Stimulated activated CD4-positive, alpha-beta T cell treated with anti-CD3 and anti-CD28 coated beads, TNF-alpha, amount 100 ng/mL, for 4 hours (primary cell): ENCODE measurements at regions not wholly inside any gene's neighbourhood (a gene's known extent, or its start where the extent isn't known, plus 50 kb on each side); places are given as distances from the start of the nearest gene placed in this dataset.
"Not testable (repeated sequence)": the region's sequence is repeated elsewhere in the genome, so short reads cannot be mapped to it uniquely, and the experiment has no call there.

Experiments
- DNase-seq, 3 experiments: peaks; one replicate each; pipeline ENCODE4 v3.0.0-alpha.2; 2020; ENCODE audit warnings: low read depth in 3 of 3

DNA sequence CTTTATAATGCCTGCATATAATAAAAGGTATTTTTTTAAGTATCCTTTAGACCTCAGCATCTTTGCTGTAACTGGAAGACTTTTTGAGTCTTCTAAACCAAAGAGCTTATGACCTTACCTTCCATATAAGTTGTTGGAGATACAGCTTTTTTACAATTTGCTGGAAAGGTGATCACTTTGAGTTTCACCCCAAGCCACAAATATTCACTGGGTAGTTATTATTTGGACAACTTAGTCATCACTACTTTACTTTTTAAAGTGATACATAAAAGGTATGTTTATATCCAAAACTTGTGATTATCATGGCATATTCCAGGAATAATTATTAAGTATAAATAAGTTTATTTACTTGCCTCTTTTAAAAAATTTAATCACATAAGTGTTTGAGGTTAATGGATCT is 246.7 kb upstream of the NRIP1 start:
- no peak for DNase-seq

DNA sequence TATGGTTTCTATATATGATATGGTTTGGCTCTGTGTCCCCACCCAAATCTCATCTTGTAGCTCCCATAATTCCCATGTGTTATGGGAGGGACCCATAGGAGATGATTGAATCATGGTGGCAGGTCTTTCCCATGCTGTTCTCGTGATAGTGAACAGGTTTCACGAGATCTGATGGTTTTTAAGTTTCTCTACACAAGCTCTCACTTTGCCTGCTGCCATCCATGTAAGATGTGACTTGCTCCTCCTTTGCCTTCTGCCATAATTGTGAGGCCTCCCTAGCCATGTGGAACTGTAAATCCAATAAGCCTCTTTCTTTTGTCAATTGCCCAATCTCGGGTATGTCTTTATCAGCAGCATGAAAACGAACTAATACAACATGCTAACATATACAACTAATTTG is 252.2 kb upstream of the NRIP1 start:
- DNase-seq, result not testable (repeated sequence)

DNA sequence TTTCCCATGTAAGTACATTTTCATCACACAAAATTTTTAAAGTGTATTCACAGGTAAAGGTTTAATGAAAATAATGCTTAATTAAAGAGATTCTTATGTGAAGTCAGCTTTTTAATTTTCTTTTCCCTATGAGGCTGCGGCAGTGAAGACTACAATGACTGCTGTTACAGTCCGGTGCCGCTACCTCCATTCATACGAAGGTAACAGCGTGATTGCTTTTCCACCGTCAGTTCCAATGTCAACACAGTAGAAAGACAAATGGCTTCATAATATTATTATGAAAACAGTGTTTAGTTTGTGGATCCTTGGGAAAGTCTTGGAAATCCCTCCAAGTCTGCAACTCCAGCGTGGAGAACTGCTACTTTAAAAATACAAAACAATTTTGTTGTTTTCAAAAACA is 254.9 kb upstream of the NRIP1 start:
- DNase-seq, result no peak

DNA sequence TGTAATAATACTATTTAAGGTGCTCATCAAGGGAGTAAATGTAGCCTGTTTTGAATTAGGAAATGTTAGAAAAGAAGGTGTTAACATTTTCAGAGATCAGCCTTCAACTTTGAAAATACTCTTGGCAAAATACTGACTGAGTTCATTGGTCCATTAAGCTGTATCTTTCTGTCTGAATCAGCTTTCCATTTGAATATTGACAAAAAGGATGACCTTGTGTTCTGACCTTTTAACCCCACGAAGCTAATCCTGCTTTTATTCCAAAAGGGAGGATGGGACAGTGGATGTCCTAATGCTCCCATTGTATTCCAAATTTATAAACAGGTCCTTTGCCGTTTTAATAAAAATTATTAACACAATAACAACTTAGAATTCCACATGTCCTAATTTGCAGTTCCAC is 259.7 kb upstream of the NRIP1 start:
- no peak for DNase-seq

DNA sequence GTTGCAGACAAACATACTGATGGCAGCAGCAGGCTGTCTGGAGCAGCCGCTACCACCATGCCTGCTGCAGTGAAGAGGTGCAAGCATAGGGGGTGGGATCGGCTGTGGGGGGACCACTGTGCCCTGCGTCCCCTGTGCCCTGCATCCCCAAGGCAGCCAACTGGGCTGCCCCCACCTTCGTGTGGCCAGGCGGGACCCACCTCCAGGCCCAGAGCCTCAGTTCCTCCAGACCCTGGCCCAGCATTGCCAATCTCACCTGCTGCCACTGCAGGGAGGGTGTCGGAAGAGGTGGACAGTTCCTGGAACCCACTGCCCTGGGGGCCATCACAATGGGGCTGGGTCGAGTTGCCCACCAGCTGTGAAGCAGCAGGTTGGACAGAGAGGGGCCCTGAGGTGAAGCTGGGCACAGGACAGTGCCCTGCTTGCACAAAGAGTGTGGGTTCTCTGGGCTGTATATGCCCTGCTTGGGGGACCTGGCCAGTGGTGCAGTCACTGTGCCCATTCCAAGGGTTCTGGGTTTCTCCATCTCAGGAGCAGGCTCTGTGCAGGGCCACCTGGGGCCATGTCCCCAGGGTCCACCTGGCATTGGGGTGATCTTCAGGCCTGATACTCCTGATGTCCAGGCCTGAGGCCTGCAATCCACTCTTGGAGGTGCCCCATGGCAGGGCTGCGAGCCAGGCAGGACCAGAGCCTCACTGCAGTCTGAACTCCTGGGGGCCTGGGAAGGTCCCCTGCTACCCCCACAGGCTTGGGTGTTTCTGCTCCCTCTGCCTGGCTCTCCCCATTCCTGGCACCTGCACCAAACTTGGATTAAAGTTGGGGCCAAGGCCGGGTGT is 261.4 kb upstream of the NRIP1 start:
- no peak for DNase-seq

DNA sequence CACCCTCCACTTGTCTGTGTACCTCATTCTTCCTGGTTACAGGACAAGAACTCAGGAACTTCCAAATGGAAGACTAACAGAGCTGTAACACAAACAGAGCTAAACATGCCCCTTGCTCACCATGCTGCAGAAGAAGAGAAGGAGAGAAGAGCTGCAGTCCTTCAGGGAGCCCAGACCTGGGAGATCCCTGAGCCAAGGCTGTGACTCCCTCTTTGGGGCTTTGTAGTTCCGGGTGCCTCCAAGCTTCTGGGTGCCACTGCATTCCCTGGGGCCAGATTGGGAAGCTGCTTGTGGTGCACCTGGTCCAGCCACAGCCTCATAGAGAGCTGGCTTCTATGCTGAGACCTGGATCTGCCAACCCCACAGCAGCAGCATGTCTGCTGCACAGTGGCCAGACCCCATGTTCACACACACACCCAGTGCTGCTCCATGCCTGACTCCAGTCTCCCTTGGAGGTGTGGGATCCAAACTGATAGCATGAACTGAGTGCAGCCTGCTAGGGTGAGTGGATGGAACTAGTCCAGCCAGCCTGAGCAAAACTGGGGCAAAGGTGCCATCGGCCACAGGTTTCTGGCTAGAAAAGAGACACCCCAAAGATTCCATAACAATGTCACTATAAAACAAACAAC is 263.0 kb upstream of the NRIP1 start:
- DNase-seq, result no peak

DNA sequence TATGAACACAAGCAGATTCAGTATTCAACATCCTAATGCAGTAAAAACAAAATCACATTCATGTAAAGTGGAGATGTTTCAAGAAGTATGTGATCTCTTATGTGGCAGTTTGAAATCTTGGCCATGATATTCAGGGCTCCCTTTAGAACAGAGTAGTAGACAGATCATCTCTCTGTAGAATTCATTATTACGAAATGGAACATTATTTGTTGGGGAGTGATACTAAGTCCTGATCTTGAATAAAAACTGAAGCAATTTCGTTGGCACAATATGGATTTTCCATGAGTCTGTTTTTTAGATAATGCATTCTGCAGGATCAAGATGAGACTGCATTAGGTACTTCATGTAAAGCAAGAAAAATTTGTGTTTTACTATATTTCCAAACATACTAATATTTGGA is 264.4 kb upstream of the NRIP1 start:
- no peak for DNase-seq

DNA sequence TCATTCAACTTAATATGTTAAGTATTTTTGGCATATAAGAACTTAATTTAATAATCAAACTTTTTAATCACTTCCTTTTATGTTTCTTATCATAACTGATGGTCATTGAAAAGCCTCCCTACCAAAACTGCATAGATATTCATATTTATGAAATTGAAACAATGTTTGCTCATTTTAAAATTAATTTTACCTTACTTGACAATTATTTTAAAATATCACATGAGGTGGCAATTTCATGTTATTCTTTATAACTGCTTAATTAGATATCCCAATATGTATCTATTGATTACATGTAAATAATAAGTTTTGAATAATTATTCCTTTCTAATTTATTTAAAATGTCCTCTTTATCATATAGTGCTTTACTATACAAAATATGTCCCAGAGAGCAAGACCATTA is 266.1 kb upstream of the NRIP1 start:
- no peak for DNase-seq

DNA sequence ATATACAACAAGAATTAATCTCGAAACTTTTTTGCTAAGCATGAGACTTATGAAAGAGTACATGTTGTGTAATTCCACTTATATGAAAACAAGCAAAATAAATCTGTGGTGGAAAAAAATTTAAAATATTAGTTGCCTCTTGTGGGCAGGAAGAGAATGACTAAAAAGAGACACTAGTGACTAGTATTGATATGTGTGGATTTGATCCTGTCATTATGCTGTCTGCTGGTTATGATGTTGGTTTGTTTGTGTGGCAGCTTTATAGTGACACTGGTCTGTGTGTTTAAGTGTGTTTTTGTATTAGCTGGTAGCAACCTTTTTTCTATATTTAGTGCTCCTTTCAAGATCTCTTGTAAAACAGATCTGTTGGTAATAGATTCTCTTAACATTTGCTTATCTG is 267.8 kb upstream of the NRIP1 start:
- DNase-seq, result no peak

DNA sequence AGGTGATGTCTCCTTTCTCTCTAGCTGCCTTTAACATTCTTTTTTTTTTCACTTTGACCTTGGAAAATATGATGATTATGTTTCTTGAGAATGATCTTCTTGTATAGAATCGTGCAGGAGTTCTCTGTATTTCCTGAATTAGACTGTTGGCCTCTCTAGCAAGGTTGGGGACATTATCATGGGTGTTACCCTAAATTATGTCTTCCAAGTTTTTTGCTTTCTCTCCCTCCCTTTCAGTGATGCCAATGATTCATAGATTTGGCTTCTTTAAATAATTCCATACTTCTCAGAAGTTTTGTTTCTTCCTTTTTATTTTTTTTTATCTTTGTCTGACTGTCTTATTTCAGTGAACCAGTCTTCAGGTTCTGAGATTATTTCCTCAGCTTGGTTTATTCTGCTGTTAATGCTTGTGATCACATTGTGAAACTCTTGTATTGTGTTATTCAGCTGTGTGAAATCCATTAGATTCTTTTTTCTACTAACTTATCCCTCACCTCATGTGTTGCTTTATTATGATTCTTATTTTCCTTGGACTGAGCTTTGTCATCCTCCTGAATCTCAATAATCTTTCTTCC is 268.4 kb upstream of the NRIP1 start:
- no peak for DNase-seq

DNA sequence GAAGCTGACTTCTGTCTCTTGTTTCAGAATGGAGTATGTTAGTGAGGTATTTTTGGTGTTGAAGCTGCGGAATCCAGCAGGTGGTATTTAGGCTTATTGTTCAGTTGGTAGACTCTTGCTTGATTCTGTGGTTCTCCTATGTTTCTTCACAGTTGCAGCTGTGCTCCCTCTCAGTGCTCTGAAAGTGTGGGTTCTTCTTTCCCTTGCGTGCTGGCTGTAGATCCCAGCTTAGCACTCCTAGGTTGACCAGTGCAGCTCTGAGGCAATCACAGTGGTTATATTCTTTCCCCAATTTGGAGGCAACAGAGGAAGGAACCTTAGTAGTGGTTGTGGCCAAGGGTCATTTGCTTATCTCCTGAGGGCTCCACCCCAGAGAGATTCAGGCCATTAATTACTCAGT is 269.2 kb upstream of the NRIP1 start:
- DNase-seq, result no peak

DNA sequence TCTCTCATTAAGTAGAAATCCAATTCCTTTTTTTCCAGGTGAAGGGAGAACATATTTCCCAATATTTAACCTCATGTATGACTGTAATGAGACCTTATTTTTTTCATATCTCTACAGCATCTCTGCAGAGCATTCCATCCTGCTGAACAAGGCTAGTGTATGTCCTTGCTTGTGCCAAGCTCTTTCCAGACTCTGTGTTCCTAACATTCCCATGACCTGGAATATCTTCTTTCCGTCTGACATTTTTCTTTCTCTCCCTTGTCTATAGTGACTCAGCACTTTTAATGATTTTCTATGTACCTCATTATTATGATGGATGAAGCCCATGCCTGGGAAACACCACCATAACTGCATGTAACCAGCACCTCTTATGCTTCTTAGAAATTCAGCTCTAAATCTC is 278.3 kb upstream of the NRIP1 start:
- no peak for DNase-seq

DNA sequence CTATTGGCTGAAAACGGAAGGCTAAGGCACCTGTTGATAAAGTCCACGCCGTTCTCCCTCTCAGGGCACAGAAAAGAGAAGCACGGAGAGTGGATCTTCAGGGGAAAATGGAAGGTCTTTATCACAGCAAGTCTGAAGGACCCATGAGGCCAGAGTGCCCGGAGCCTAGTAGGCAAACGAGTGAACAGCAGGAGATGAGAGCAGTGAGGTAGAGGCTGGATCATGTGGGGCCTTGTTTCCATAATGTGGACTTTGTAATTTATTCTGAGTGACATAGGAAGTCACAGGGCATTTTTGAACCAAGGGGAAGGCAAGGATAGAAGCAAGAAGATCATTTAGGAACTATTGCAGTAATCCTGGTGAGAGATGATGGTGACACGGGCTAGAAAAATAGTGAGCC is 287.2 kb upstream of the NRIP1 start:
- DNase-seq, result no peak

DNA sequence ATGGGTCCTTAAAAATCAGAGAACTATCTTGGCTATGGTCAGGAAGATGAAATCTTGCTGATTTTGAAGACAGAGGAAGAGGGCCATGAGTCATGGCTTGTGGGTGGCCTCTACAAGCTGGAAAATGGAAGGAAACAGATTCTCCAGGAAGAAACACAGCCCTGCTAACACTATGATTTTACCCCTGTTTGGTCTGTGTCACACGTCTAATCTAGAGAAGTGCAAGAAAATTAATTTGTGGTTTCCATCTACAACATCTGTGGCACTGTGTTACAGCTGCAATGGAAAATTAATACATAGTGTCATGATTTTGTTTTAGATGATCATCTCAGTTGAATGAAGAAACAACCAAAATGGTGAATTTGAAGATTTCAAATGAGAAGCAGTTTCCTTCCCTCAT is 288.7 kb upstream of the NRIP1 start:
- DNase-seq, result no peak

DNA sequence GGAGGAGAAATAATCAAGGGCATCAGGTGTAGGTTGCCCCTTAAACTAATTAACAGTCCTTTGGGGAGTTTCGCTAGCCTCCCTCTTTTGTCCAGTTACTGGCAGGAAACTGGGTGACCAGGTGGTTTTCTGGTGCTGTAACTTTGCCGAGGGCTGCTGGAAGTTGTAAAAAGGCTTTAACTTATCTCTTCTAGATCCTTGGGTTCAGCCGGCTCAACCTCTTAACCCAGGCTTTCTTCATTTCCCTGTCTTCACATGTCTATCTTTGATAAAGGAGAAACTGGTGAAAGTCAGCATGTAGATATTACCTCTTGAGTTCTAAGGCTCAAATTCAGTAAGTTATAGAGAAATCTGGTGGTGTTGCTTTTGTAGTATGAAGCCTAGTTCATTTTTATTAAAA is 289.7 kb upstream of the NRIP1 start:
- DNase-seq, result no peak

DNA sequence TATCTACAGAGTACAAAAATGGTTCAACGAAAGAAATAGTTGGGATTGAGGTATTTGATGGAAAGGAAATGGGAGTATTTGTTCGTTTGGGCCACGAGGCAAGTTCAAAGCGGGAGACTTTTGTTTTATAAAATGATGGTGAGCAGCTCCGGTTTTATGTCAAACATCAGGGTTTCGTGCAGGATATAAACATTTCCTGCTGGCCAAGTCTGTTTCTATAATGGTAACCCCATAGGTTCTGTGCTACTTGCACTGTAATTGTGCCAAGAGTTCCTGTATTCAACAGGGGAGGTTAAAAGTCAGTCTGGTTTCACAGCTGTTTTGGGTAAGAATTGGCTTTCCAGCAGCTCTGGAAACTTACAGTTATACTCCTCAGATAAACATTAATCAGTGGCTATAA is 290.3 kb upstream of the NRIP1 start:
- no peak for DNase-seq

DNA sequence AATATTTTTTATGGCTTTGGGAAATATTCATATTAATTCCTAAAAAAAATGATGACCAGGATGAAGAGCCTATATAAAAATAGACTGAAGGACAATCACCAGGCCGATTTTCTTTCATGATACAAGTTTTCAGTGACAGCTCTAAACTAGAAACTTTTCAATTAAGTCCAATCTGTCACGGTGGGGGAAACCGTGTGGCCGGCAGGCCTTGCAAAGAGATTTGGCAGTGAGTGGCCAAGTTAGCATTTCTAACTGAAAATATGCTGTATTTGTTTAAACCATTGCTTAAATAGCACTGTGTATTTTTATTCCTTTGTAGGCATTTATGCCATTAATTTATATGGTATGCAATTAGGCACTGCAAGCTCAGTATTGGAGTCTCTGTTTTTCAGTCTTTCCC is 294.5 kb upstream of the NRIP1 start:
- DNase-seq, result no peak

DNA sequence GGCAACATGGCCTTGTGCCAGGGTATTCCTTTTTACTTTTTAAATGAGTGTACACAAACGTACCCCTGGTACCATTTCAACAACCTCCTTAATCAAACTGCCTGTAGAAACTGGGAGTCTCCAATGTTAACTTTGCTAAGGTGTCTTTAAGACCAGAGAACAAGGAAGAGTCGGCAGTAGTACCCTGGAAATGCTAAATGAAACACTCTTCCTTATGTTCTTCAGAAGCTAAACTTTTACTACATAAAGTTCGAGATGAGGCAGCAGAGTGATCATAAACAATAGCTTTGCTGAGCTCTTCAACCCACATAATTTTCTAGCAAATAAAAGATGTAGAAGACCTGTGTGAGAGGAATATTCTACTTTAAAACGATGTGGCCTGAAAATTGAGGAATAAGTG is 297.7 kb upstream of the NRIP1 start:
- no peak for DNase-seq

DNA sequence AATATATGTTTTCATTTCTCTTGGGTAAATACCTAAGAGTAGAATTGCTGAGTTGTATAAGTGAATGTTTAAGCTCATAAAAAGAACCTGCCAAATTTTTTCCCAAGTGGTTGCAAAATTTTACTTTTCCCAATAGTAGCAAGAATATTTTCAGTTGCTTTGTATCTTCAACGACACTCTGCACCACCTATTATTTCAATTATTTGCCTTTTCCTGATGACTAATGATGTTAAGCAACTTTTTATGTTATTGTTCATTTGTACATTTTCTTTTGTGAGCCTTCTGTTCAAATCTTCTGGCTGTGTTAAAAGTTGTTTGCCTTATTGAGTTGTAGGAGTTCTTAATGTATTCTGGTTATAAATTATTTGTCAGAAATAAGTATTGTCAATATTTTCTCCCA is 299.1 kb upstream of the NRIP1 start:
- no peak for DNase-seq

DNA sequence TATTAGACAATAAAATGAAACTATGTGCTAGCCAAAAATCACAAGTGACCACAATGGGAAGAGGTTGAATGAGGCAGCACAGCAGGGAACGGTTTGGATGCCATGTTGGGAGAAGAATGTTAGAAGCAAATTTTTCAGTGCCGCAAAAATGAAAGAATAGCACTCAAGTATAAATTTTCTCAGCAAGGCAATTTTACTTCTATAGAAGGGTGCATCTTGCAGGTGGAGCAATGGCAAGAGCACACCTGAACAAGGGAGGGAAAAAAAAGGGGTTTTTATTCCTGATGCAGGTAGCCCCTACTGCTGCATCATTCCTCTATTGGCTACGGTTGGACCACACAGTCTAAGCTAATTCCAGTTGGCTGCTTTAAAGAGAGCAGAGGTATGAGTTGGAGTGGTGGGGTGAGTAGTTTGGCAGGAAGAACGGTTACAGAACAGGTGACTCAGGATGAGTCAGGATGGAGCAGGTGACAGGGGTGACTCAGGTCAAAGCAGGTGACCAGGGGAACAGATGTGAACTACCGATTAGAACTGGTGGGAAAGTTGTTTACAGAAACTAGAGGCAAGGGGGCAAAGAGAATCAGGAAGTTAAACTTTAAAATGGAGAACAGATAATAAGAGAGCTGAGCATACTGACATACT is 301.1 kb upstream of the NRIP1 start:
- DNase-seq, result no peak

DNA sequence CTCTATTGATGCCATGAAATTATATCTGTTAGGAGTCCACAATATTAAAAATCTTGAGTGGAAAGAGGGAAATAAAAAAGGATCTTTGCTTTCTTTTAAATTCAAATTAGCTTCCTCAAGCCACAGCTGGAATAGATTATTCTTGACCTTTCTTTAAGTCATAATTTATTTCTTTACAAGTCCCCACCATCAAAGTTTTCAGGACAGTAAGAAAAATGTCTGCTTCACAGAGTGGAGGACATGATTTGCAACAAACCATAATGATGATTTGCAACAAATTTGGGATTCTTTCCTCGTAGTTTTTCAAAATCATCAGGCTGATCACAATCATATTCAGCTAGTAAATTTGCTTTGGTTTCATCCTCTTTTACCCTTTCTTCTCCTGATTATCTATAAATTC is 301.8 kb upstream of the NRIP1 start:
- DNase-seq, result no peak

DNA sequence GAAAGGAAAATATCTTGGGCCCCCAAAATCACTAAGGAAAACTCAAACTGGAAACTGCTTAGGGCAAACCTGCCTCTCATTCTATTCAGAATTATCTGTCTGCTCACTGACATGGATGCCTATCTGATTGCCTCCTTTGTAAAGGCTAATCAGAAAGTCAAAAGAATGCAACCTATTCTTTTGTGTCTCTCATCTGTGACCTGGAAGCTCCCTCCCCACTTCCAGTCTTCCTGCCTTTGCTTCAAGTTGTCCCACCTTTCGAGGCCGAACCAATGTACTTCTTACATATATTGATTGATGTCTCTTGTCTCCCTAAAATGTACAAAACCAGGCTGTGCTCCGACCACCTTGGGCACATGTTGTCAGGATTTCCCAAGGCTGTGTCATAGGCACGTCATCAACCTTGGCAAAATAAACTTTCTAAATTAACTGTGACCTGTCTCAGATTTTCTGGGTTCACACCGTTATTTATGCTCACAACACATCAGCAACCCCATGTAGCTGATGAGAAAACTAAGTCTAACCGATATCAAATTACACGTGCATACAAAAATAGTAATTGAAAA is 302.3 kb upstream of the NRIP1 start:
- no peak for DNase-seq
